ENCODE measurements at regions not wholly inside any gene's neighbourhood (a gene's known extent, or its start where the extent isn't known, plus 50 kb on each side); places are given as distances from the start of the nearest gene placed in this dataset.

- Histone ChIP-seq H3K4me3 (replicated peaks in 1 of 3; ENCODE audit: insufficient read depth in 1 of 3, low read depth in 2 of 3, low read length in 3 of 3) (no peak overlapping the region), H2AFZ (ENCODE audit: low read length) (no peak overlapping the region), H3K79me2 (ENCODE audit: insufficient read depth, low read length) (no peaks in the 10 kb centered on the region), H3K9ac (ENCODE audit: insufficient read depth, low read depth, low read length) (no peak overlapping the region), H4K20me1 (ENCODE audit: insufficient read depth, low read length) (no peaks in the 10 kb centered on the region), H3K4me1 (ENCODE audit: insufficient read depth, low read length) (no peaks in the 10 kb centered on the region), H3K4me2 (ENCODE audit: low read depth, low read length) (no peak overlapping the region), H3K27ac (ENCODE audit: extremely low read length, insufficient read depth, low read length) (no peak overlapping the region), H3K36me3 (replicated peaks in 1 of 2; ENCODE audit: control insufficient read depth in 1 of 2, insufficient read depth in 2 of 2, low read length in 2 of 2) (no peaks in the 10 kb centered on the region), H3K9me3 (ENCODE audit: low read length) (no peaks in the 10 kb centered on the region), H3K27me3 (ENCODE audit: control insufficient read depth in 1 of 2, insufficient read depth in 2 of 2, low read length in 2 of 2) (no peaks in the 10 kb centered on the region)
- 0% methylated on average over 2 of the region's 2 CpGs for WGBS (ENCODE audit: low lambda C conversion rate)
- ChIA-PET CTCF (ENCODE audit: low intra/inter-chr PET ratio, low total read pairs) (no interaction called here), POLR2A (no interaction called here)
- ATAC-seq (no peak), FAIRE-seq (no peak), DNase-seq (ENCODE audit: low spot score) (no peak)
- TF ChIP-seq ZNF550 (CRISPR knock-in tag; IDR thresholded peaks at IDR 0.05; ENCODE audit: borderline replicate concordance) (no peak), ZNF30 (CRISPR knock-in tag; IDR thresholded peaks at IDR 0.05) (no peak), IRF9 (CRISPR knock-in tag; IDR thresholded peaks at IDR 0.05; ENCODE audit: borderline replicate concordance) (no peak), CTCF (CRISPR knock-in tag; IDR thresholded peaks at IDR 0.05) (no peak), ZSCAN31 (CRISPR knock-in tag; IDR thresholded peaks at IDR 0.05; ENCODE audit: low read depth) (no peak), KDM3A (CRISPR knock-in tag; IDR thresholded peaks at IDR 0.05; ENCODE audit: low read depth) (no peak), ZNF512 (CRISPR knock-in tag; IDR thresholded peaks at IDR 0.05) (no peak), SMC3 (IDR thresholded peaks at IDR 0.05; ENCODE audit: low read length) (no peak), ZMAT5 (CRISPR knock-in tag; IDR thresholded peaks at IDR 0.05; ENCODE audit: borderline replicate concordance, low read depth) (no peak), ZNF772 (CRISPR knock-in tag; IDR thresholded peaks at IDR 0.05) (no peak), SNAPC2 (CRISPR knock-in tag; IDR thresholded peaks at IDR 0.05) (no peak)
- TF ChIP-seq, protein P1, sequence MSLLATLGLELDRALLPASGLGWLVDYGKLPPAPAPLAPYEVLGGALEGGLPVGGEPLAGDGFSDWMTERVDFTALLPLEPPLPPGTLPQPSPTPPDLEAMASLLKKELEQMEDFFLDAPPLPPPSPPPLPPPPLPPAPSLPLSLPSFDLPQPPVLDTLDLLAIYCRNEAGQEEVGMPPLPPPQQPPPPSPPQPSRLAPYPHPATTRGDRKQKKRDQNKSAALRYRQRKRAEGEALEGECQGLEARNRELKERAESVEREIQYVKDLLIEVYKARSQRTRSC (CRISPR knock-in tag; IDR thresholded peaks at IDR 0.05; ENCODE audit: low read depth) = no peak
- no TSS peak for BruUV-seq (replicated peaks)
- in situ Hi-C loops (cut with HindIII; ENCODE audit: extremely low pct_ligation_motif_present, low pct_unique_long_range_greater_than_20kb) (no loop called here), intact Hi-C loops (cut with micrococcal nuclease; ENCODE audit: unreplicated experiment) (no loop called here)
Measured at GRCh38 chr9:21567926-21568325, 85.8 kb upstream of the IFNE start.

All from HepG2 (cell line).